Neural cell (in vitro differentiated cells): ENCODE measurements at regions not wholly inside any gene's neighbourhood (a gene's known extent, or its start where the extent isn't known, plus 50 kb on each side); places are given as distances from the start of the nearest gene placed in this dataset.

Experiments used
- H2AFZ ChIP-seq: fragments of 200-600, 300-800 bp; sonication (generic), shearing (Covaris generic); 2 replicates; pipeline ENCODE4 v1.6.0; 2014; ENCODE audit warnings: low read depth, mild to moderate bottlenecking, antibody characterized with exemption, low read length, moderate library complexity
- H3F3A ChIP-seq: fragments of 200-600 bp; shearing (Covaris generic); 2 replicates; pipeline ENCODE4 v1.6.1; 2016; ENCODE audit warnings: mild to moderate bottlenecking, moderate library complexity, mixed read lengths, antibody characterized with exemption, low read length; ENCODE audit not compliant: insufficient read depth, poor library complexity, severe bottlenecking
- H3K27ac ChIP-seq: fragments of 200-600, 300-800 bp; sonication (generic), shearing (Covaris generic); 2 replicates; pipeline ENCODE4 v1.5.1; 2014; ENCODE audit warnings: mild to moderate bottlenecking, low read length, moderate library complexity
- H3K27me3 ChIP-seq: fragments of 300-800, 200-600 bp; sonication (generic), shearing (Covaris generic); 2 replicates; pipeline ENCODE4 v1.6.0; 2014; ENCODE audit warnings: mild to moderate bottlenecking, low read depth, low read length, moderate library complexity; ENCODE audit not compliant: insufficient read depth
- H3K36me3 ChIP-seq: fragments of 300-800, 200-600 bp; sonication (generic), shearing (Covaris generic); 2 replicates; pipeline ENCODE4 v1.5.1; 2014; ENCODE audit warnings: mild to moderate bottlenecking, antibody characterized with exemption, low read length, moderate library complexity; ENCODE audit not compliant: insufficient read depth
- H3K4me2 ChIP-seq: fragments of 300-800, 200-600 bp; sonication (generic), shearing (Covaris generic); 2 replicates; pipeline ENCODE4 v1.6.0; 2014; ENCODE audit warnings: mild to moderate bottlenecking, low read length
- H3K4me3 ChIP-seq: fragments of 300-800, 200-600 bp; sonication (generic), shearing (Covaris generic); 2 replicates; pipeline ENCODE4 v1.5.1; 2014; ENCODE audit warnings: mild to moderate bottlenecking, low read length, moderate library complexity
- H3K79me2 ChIP-seq: fragments of 200-600 bp; shearing (Covaris generic); replicated peaks from 2 replicates; pipeline ENCODE4 v1.6.0; 2014; ENCODE audit warnings: mild to moderate bottlenecking, low read length, moderate library complexity; ENCODE audit not compliant: insufficient read depth
- H3K9ac ChIP-seq: fragments of 300-800, 200-600 bp; sonication (generic), shearing (Covaris generic); 2 replicates; pipeline ENCODE4 v1.6.1; 2016; ENCODE audit warnings: mild to moderate bottlenecking, low read length, mixed read lengths
- H3K9me2 ChIP-seq: fragments of 200-600 bp; shearing (Covaris generic); 2 replicates; pipeline ENCODE4 v1.6.1; 2016; ENCODE audit warnings: mild to moderate bottlenecking, low read length, mixed read lengths; ENCODE audit not compliant: insufficient read depth
- H3K9me3 ChIP-seq: fragments of 200-600, 300-800 bp; sonication (generic), shearing (Covaris generic); 2 replicates; pipeline ENCODE4 v1.6.1; 2016; ENCODE audit warnings: mild to moderate bottlenecking, mixed run types, low read length, moderate library complexity, mixed read lengths
- H4K20me1 ChIP-seq: fragments of 200-600 bp; shearing (Covaris generic); 2 replicates; pipeline ENCODE4 v1.6.1; 2016; ENCODE audit warnings: mild to moderate bottlenecking, mixed run types; ENCODE audit not compliant: insufficient read depth
- CTCF ChIP-seq: fragments of 450-650 bp; IDR thresholded peaks from 2 replicates; pipeline ENCODE4 v1.5.1; 2014; ENCODE audit warnings: antibody characterized with exemption, mild to moderate bottlenecking, moderate library complexity; ENCODE audit not compliant: poor library complexity, severe bottlenecking
- EP300 ChIP-seq: fragments of 450-650 bp; conservative IDR thresholded peaks from 2 replicates; pipeline ENCODE4 v1.6.1; 2014; ENCODE audit warnings: antibody characterized with exemption, mild to moderate bottlenecking, moderate library complexity; ENCODE audit not compliant: poor library complexity, severe bottlenecking
- EZH2 ChIP-seq: fragments of 200-600, 300-800 bp; shearing (Covaris generic), sonication (generic); IDR thresholded peaks from 2 replicates; pipeline ENCODE4 v1.6.1; 2014; ENCODE audit warnings: antibody characterized with exemption, low read length, borderline replicate concordance, mild to moderate bottlenecking; ENCODE audit not compliant: insufficient read depth, poor library complexity, severe bottlenecking
- POLR2AphosphoS5 ChIP-seq: IDR thresholded peaks from 2 replicates; pipeline ENCODE4 v1.6.1; 2012
- RAD21 ChIP-seq: fragments of 450-650 bp; conservative IDR thresholded peaks from 2 replicates; pipeline ENCODE4 v1.6.1; 2014; ENCODE audit warnings: antibody characterized with exemption, mild to moderate bottlenecking, moderate library complexity
- REST ChIP-seq: IDR thresholded peaks from 2 replicates; pipeline ENCODE4 v1.6.1; 2012; ENCODE audit warnings: borderline replicate concordance
- SMC3 ChIP-seq: fragments of 450-650 bp; conservative IDR thresholded peaks from 2 replicates; pipeline ENCODE4 v1.6.1; 2014; ENCODE audit warnings: antibody characterized with exemption, mild to moderate bottlenecking, moderate library complexity; ENCODE audit not compliant: poor library complexity
- TAF1 ChIP-seq: IDR thresholded peaks from 2 replicates; pipeline ENCODE4 v1.6.1; 2012; ENCODE audit warnings: low read depth

- H3K4me3 ChIP-seq = no peak overlapping the region
- H3K9me2 ChIP-seq = no peaks in the 10 kb centered on the region
- no peaks in the 10 kb centered on the region for H3K36me3 ChIP-seq
- no peak overlapping the region for H2AFZ ChIP-seq
- H3K4me2 ChIP-seq = no peak overlapping the region
- H3K79me2 ChIP-seq = no peaks in the 10 kb centered on the region
- no peaks in the 10 kb centered on the region for H3F3A ChIP-seq
- no peak overlapping the region for H3K27ac ChIP-seq
- no peak for TF ChIP-seq TAF1
- no peaks in the 10 kb centered on the region for H3K9me3 ChIP-seq
- no peaks in the 10 kb centered on the region for H4K20me1 ChIP-seq
- H3K27me3 ChIP-seq = no peaks in the 10 kb centered on the region
- H3K9ac ChIP-seq = no peak overlapping the region
Observed at GRCh38 chr4:13966231-13967195, 339.0 kb upstream of the BOD1L1 start.

- Histone ChIP-seq H3K27ac (no peak overlapping the region), H3K9ac (no peak overlapping the region), H3F3A (no peaks in the 10 kb centered on the region), H3K4me3 (no peak overlapping the region), H4K20me1 (no peaks in the 10 kb centered on the region), H3K9me2 (no peaks in the 10 kb centered on the region), H2AFZ (no peak overlapping the region), H3K27me3 (no peaks in the 10 kb centered on the region), H3K9me3 (no peaks in the 10 kb centered on the region), H3K79me2 (no peaks in the 10 kb centered on the region), H3K36me3 (no peaks in the 10 kb centered on the region), H3K4me2 (no peak overlapping the region)
- TF ChIP-seq TAF1 = no peak
- no peak for TF ChIP-seq RAD21
- no peak for TF ChIP-seq EP300
- no peak for TF ChIP-seq SMC3
- TF ChIP-seq EZH2 = no peak
Observed at GRCh38 chr4:13968723-13969122, 341.2 kb upstream of the BOD1L1 start.

- Histone ChIP-seq H3K9me3 (no peaks in the 10 kb centered on the region), H3K27me3 (no peaks in the 10 kb centered on the region), H3K9ac (no peak overlapping the region), H3K9me2 (no peaks in the 10 kb centered on the region), H4K20me1 (no peaks in the 10 kb centered on the region), H2AFZ (no peak overlapping the region), H3K4me3 (no peak overlapping the region), H3F3A (no peaks in the 10 kb centered on the region), H3K4me2 (no peak overlapping the region), H3K27ac (no peak overlapping the region), H3K79me2 (no peaks in the 10 kb centered on the region), H3K36me3 (no peaks in the 10 kb centered on the region)
- TF ChIP-seq SMC3 (no peak), EP300 (no peak), CTCF (no peak), EZH2 (no peak), POLR2AphosphoS5 (no peak), REST (no peak), RAD21 (no peak)
Observed at GRCh38 chr4:13970349-13970748, 342.8 kb upstream of the BOD1L1 start.
